GM06990 (cell line): ENCODE measurements at regions not wholly inside any gene's neighbourhood (a gene's known extent, or its start where the extent isn't known, plus 50 kb on each side); places are given as distances from the start of the nearest gene placed in this dataset.

Experiments used
- DNase-seq: peaks from one replicate; pipeline ENCODE4 v3.0.0-alpha.2; 2011; ENCODE audit not compliant: insufficient read length; ENCODE audit errors: extremely low read depth
- H3K27me3 ChIP-seq: replicated peaks from 2 replicates; pipeline ENCODE4 v1.6.0; 2011; ENCODE audit warnings: low read length; ENCODE audit not compliant: control insufficient read depth, insufficient read depth
- H3K36me3 ChIP-seq: 2 replicates; pipeline ENCODE4 v1.5.1; 2011; ENCODE audit warnings: low read length; ENCODE audit not compliant: control insufficient read depth, insufficient read depth
- H3K4me3 ChIP-seq: replicated peaks from 2 replicates; pipeline ENCODE4 v1.5.1; 2011; ENCODE audit warnings: low read depth, mild to moderate bottlenecking, control low read depth, low read length
- TF ChIP-seq, protein P1 (sequence below): IDR thresholded peaks from 2 replicates; pipeline ENCODE4 v1.5.1; 2011; ENCODE audit warnings: low read length, control low read depth, mild to moderate bottlenecking, inconsistent platforms; ENCODE audit not compliant: insufficient read depth, poor library complexity, severe bottlenecking

- no peaks in the 10 kb centered on the region; the same call in 1 of the 2 replicates for H3K27me3 ChIP-seq
- H3K4me3 ChIP-seq = no peak overlapping the region
- no peaks in the 10 kb centered on the region for H3K36me3 ChIP-seq
- no peak for DNase-seq
- TF ChIP-seq, protein P1, sequence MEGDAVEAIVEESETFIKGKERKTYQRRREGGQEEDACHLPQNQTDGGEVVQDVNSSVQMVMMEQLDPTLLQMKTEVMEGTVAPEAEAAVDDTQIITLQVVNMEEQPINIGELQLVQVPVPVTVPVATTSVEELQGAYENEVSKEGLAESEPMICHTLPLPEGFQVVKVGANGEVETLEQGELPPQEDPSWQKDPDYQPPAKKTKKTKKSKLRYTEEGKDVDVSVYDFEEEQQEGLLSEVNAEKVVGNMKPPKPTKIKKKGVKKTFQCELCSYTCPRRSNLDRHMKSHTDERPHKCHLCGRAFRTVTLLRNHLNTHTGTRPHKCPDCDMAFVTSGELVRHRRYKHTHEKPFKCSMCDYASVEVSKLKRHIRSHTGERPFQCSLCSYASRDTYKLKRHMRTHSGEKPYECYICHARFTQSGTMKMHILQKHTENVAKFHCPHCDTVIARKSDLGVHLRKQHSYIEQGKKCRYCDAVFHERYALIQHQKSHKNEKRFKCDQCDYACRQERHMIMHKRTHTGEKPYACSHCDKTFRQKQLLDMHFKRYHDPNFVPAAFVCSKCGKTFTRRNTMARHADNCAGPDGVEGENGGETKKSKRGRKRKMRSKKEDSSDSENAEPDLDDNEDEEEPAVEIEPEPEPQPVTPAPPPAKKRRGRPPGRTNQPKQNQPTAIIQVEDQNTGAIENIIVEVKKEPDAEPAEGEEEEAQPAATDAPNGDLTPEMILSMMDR = no peak
Observed at GRCh38 chr1:84759756-84760155, 69.5 kb upstream of the SSX2IP start.

DNA sequence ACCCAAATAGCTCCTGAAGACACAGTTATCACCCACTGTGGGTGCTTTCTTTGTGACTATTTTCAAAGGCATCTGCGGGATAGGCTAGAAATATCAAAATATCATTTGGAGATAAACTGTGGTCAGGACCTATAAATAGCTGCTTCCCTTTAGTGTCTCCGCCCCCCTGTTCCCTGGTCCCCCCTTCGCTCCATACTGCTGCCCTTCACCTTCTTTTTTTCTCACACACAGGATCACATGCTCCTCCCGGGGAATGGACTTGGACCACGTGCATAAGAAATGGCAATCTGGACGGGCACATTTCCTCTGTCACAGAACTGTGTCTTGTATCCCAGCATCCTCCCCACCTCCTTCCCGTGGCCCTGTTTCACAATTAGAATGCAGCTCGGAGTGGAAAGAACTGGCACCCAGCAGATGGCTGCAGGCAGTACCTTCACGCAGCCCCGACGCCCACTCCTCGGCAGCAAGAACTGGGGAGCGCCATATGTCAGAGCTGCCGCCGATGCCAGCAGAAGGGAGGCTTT lies 68.8 kb upstream of the SSX2IP start:
- Histone ChIP-seq H3K36me3 (no peaks in the 10 kb centered on the region), H3K27me3 (no peaks in the 10 kb centered on the region), H3K4me3 (no peak overlapping the region; the same call in 1 of the 2 replicates)
- DNase-seq = no peak
- TF ChIP-seq, protein P1 = no peak

DNA sequence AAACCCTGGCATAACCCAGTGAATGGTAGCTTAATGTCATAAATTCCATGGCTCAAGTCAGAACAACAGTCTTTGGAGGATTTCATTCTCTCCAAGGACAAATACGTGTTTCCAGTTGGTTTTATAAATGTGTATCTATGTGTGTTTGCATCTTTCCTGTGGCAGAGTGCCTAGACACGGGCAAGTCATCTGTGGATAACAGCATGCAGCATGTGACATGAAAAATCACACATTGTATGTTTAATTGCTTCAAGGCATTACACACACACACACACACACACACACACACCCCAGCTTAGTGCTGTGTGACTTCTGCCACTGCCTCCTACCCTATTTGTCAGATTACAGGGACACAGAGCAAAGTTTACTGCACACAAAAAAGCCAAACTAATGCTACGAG lies 68.2 kb upstream of the SSX2IP start:
- no peak overlapping the region for H3K4me3 ChIP-seq
- TF ChIP-seq, protein P1 = no peak
- no peaks in the 10 kb centered on the region for H3K27me3 ChIP-seq
- H3K36me3 ChIP-seq = no peaks in the 10 kb centered on the region
- DNase-seq = no peak

DNA sequence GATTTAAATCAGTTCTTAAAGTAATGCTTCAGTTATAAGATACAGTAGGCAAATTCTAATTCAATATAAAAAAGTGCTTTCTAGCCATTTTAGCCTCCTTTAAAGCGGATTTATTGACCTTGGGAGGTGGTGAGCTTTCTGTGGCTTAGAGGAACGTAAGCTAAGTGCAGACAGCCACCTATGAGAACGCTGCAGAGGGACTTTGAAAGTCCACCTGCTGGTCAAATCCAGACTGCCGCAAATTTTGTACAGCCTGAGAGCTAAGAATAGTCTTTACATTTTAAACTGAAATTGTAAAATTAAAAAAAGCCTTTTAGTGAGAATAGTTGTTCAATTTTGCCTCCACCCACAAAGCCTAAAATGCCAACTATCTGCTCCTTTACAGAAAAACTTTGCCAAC lies 67.0 kb upstream of the SSX2IP start:
- Histone ChIP-seq H3K36me3 (no peaks in the 10 kb centered on the region), H3K4me3 (no peak overlapping the region), H3K27me3 (no peaks in the 10 kb centered on the region)
- TF ChIP-seq, protein P1 = no peak
- no peak for DNase-seq

GRCh38 chr1:84756455-84757082 lies 66.3 kb upstream of the SSX2IP start:
- DNase-seq = no peak
- Histone ChIP-seq H3K27me3 (no peaks in the 10 kb centered on the region), H3K4me3 (no peak overlapping the region), H3K36me3 (no peaks in the 10 kb centered on the region)
- TF ChIP-seq, protein P1 = no peak

DNA sequence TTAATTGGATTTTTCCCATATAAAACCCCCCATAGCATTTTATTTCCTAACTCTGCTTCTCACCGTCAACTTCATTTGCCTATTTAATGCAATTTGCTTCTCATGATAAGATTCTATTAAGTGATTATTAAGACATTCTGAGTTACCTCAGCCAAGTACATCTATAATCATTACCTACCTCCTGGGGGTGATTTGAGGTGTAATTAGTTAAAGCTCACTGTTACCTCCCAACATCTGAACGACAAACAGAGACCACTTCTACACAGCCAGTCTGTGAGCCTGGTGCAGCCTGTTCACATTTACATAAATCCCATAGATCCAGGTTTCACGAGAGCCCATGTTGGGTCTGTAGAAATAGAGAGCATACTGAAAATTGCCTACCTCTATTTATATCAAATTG lies 65.7 kb upstream of the SSX2IP start:
- no peak for DNase-seq
- no peak overlapping the region for H3K4me3 ChIP-seq
- no peaks in the 10 kb centered on the region for H3K36me3 ChIP-seq
- TF ChIP-seq, protein P1 = no peak
- no peaks in the 10 kb centered on the region for H3K27me3 ChIP-seq
